ENCODE measurements at regions not wholly inside any gene's neighbourhood (a gene's known extent, or its start where the extent isn't known, plus 50 kb on each side); places are given as distances from the start of the nearest gene placed in this dataset.

DNA sequence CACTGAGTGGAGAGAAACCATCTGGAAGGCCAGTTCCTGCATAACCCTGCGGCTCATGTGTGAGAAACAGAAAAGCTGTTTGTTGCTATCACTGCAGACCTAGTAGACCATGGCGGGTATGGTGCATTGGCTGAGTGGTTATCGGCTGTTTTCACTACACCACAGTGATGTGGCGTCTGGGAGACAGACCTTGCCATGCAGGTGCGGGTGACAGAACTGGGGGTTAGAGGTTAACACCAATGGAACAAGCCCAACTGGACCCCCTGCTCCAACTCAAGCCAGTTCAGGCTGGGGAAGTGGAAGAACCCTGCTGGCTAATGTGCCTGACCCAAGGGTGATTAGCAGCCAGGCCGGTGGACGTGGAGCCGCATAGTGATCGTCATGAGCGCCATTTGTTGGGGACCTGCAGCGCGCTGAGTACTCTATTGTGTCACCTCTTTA lies 91.9 kb downstream of the IRF8 start:
- DNase-seq = no peak

GRCh38 chr16:85991425-85991824 lies 92.5 kb downstream of the IRF8 start:
- no peak for DNase-seq

DNA sequence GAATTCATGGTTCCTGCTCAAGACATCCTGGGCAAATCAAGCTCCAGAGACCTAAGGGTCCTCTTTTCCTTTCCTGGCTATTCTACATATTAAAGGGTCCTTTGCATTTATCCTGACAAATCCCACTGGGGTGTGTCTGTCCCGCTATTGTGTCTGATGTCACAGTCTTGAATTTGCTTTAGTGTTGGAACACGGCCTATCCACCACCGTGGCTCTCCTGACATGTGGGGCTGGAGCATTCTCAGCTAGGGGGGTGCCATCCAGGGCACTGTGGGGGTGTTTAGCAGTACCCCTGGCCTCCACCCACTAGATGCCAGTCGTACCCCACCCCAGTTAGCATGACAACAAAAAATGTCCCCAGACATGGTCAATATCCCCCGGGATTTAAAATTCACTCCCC lies 92.9 kb downstream of the IRF8 start:
- DNase-seq = no peak

DNA sequence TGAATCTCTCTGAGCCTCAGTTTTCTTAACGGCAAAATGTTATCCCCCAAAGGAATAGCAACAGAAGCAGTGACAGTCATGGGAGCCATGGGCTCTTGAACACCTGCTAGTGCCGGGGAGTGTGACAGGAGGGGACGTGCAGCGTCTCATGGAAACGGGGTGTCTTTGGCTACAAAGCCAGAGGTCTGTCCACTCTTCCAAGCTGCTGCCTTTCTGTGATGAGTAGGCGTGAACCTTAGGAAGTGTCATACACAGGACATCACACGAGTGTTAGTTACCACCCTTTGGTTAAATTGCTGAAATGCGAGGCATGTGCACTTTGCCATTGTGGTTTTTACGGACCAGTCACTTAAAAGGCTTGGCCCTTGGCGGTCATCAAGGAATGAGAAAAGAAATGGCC lies 93.4 kb downstream of the IRF8 start:
- no peak for DNase-seq

DNA sequence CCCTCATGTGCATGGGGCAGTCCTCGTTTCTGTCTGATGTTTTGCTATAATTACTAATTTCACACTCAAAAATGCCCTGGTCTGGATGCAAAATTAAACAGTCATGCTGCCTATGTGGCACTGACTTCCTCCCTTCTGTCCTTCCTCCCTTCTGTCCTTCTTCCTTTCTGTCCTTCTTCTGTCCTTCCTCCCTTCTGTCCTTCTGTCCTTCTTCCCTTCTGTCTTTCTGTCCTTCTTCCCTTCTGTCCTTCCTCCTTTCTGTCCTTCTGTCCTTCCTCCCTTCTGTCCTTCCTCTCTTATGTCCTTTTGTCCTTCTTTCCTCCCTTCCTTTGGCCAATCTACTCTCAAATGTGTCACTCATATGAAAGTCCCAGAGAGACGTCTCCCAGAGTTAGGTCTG lies 93.8 kb downstream of the IRF8 start:
- DNase-seq = no peak

GRCh38 chr16:85994492-85995490 lies 95.8 kb downstream of the IRF8 start:
- DNase-seq = no peak

DNA sequence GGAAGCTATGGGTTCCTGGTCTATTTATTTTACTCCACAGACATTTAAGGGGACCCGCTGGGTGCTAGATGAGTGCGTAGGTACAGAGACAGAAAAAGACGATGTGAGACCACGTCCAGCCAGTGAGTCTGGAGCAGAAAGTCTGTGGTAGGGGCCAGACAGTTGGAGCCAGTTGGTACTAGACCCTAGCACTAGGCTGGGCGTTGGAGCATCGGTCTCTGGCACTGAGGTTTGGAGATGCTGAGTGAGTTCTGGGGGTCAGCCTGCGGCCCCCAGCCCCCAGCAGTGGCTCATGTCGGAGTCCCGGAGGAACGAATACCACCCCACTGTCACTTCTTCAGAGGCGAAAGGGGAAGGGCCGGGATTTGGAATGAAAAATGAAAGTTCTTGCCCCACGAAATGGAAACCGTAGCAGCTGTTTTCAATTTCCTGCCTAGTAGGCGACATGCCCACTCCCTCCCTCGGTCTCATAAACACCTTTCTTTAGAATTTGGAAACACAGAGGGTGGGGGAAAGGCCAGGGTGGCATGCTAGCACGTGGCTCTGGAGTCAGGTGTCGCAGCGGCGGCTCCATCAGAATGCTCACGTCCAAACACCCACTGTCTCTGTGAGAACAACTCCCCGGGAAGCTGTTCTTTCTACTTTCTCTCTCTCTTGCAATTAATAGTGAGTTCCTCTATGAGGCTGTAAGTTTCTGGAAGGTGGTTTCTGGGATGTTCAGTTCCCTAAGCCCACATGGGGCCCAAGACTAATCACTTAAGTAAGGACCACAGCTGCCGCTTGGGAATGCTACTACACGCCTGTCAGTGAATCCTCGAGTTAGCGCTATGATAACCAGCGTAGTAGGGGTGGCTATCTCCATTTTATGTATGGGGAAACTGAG lies 96.8 kb downstream of the IRF8 start:
- DNase-seq = no peak

- DNase-seq = no peak
Measured at GRCh38 chr16:85996843-85997242, 97.9 kb downstream of the IRF8 start.

- DNase-seq = no peak
Measured at GRCh38 chr16:85998171-85998867, 99.4 kb downstream of the IRF8 start.

- DNase-seq = no peak
Measured at GRCh38 chr16:85998868-85999729, 100.1 kb downstream of the IRF8 start.

- DNase-seq = no peak
Measured at GRCh38 chr16:85999778-86000177, 100.8 kb downstream of the IRF8 start.

DNA sequence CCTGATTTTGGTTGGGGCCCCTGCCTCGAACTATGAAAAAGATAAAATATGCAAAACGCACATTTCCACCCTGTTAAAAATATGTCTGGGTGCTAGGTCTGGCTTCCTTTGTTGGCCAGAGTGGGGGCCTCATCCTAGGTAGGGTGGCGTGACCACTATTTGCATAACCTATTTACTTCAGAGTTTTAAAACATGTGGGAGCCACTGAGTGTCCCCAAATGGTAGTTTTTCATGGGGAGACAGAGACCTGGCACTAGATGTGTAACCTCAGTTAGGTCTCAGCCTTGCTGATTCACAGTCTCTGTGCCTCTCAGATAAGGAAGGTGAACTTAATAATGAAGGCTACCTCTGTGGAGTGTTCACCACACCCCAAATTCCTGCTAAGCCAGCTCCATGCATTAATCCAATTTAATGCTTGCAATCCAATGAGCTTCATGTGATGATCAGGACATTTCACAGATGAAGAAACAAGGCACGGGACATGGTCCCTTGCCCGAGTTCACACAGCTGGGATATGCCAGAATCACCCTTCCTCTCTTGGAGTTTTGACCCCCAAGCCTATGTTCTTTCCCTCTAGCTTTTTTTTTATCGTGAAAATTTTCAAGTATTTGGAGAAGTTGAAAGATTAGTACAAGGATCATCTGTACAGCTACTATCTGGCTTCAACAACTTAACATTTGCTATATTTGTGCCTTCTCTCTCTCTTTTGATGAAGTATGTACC lies 103.4 kb downstream of the IRF8 start:
- no peak for DNase-seq

DNA sequence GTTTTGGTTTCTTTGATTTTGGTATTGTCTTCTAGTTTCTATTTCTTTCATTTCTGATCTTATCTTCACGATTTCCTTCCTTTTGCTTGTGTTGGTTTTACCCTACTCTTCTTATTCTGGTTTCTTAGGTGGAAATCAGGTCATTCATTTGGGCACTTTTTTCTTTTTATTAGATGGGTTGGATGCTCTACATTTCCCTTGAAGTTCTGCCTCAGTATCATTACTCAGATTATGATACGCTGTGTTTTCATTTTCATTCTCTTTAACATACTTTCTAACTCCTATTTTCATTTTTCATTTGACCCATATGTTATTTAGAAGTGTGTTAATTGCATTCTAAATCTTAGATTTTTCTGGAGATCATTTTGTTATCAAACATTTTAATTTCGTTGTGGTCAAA lies 108.6 kb downstream of the IRF8 start:
- no peak for DNase-seq

DNA sequence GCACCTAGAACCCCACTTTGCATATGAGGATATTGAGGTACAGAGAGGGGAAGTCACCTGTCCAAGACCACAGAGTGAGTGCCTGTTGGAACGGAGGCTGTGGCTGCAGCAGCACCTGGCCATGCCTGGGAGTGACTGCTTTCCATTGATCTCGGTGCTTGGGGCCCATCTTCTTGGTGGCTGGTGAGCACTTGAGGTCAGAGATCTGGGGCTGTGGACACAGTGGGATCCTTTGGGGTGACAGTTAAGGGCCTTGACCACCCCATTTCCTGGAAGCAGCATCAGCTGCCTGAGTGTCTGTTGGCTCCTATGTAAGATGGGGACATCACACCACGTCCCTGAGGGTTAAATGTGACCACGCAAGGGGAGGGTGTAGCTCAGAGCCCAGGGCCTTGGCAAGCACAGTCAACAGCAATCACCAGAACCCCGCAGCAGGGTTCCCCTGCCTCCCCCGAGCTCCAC lies 111.7 kb downstream of the IRF8 start:
- no peak for DNase-seq

- no peak for DNase-seq
Measured at GRCh38 chr16:86011532-86011931, 112.6 kb downstream of the IRF8 start.

- no peak for DNase-seq
Measured at GRCh38 chr16:86012221-86012620, 113.3 kb downstream of the IRF8 start.

DNA sequence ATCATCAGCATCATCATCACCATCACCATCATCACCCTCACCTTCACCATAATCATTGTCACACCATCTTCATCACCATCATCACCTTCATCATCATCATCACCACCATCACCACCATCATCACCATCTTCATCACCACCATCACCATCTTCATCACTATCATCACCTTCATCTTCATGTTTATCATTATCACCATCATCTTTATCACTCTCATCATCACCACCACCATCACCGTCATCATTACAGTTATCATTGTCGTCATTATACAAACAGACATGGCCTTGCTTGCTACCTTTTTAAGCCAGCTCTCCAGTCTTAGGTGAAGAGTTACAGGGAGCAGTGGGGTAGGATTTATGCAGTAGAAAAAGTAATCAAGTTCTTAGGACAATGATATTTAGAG lies 114.9 kb downstream of the IRF8 start:
- DNase-seq = no peak

DNA sequence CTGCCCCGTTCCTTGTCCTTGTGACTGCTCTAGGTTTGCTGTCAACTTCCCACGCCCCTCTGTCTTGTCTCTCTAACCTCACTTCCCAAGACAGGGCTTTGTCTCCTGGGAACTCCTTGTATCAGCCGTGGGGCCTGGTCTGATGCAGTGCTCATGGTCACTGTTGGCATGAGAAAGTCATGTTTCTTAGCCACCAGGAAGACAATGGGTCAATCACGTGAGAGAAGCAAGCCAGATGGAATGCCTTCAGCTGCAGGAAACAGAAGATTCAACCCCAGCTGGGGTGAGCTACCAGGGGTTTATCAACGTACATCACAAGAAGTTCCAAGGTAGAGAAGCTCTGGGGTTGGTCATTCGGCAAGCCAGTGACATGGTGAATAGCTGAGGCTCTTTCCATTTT lies 116.6 kb downstream of the IRF8 start:
- DNase-seq = no peak

DNA sequence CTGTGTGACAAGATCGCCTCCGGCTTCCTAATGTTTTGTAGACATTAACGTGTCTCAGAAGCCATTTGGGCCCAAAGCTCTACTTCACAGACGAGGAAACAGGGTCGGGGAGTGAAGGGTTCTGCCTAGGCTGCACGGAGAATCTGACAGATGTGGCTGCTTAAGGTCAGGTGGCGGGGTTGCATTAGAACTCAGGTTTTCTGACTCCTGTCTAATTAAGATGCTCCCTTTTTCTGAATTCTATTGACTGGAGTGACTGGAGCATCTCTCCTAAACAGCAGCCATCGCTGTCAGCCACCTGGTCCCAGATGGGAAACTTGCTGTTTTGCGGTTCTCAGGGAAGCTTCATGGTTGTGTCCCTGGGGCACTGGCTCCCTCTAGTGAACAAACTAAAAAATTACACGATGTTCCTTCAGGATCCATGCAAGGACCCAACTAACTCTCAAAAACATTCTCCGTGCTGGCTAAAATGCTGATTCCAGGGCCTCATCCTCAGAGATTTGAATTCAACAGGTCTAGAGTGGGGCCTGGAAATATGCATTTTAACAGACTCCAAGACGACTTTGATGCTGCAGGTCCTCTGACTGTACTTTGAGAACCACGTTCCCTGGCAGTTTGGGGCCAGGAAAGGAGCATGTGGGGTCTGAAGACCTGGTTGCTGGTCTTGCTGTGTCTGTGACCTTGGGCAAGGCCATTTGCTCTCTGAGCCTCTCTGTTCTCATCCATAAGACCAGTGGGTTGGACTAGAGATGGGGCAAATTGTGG lies 117.4 kb downstream of the IRF8 start:
- peak; percentile 60 for DNase-seq

GRCh38 chr16:86018071-86018470 lies 119.1 kb downstream of the IRF8 start:
- DNase-seq = no peak
